H1 (cell line): ENCODE measurements at regions not wholly inside any gene's neighbourhood (a gene's known extent, or its start where the extent isn't known, plus 50 kb on each side); places are given as distances from the start of the nearest gene placed in this dataset.

Source experiments
- CBX5 ChIP-seq: fragments of 300-800, 300-1000 bp; sonication (generic); IDR thresholded peaks from 2 replicates; pipeline ENCODE4 v1.7.1; 2016; ENCODE audit warnings: antibody characterized with exemption, low read length, low read depth
- EZH2 ChIP-seq: fragments of 200-600 bp; sonication (generic); IDR thresholded peaks from 2 replicates; pipeline ENCODE4 v1.7.1; 2012; ENCODE audit warnings: low read depth, mild to moderate bottlenecking, moderate library complexity, low read length, inconsistent platforms; ENCODE audit not compliant: severe bottlenecking
- GTF2F1 ChIP-seq: IDR thresholded peaks from 2 replicates; pipeline ENCODE4 v1.6.1; 2012; ENCODE audit warnings: low read depth, low read length, improper control_type of control experiment, borderline replicate concordance
- RBBP5 ChIP-seq: IDR thresholded peaks from 2 replicates; pipeline ENCODE4 v1.7.1; 2012; ENCODE audit warnings: low read depth, mild to moderate bottlenecking, inconsistent platforms, low read length, moderate library complexity, borderline replicate concordance
- TAF7 ChIP-seq: optimal IDR thresholded peaks from 2 replicates; pipeline ENCODE3; 2011; ENCODE audit warnings: low read depth, mild to moderate bottlenecking, inconsistent platforms, low read length, moderate library complexity, borderline replicate concordance
- YY1 ChIP-seq: IDR thresholded peaks from 2 replicates; pipeline ENCODE4 v1.6.1; 2011; ENCODE audit warnings: low read depth, mild to moderate bottlenecking, low read length
- TF ChIP-seq, protein P1 (sequence below), 3 experiments: IDR thresholded peaks; 1 replicate in 2 of 3; 2 replicates in 1 of 3; pipeline versions ENCODE4 v1.5.1 to v1.6.1; 2011; ENCODE audit warnings: low read length in 3 of 3, mild to moderate bottlenecking in 3 of 3, inconsistent platforms in 2 of 3, low read depth in 1 of 3, moderate library complexity in 1 of 3; ENCODE audit not compliant: insufficient read depth in 1 of 3; ENCODE audit errors: control extremely low read depth in 1 of 3
- TF ChIP-seq, protein P2 (sequence below): fragments of 300-600 bp; sonication (generic); IDR thresholded peaks from 2 replicates; pipeline ENCODE4 v1.7.1; 2012; ENCODE audit warnings: low read length, moderate library complexity, mild to moderate bottlenecking, inconsistent platforms; ENCODE audit not compliant: insufficient replicate concordance

- TF ChIP-seq, protein P1, sequence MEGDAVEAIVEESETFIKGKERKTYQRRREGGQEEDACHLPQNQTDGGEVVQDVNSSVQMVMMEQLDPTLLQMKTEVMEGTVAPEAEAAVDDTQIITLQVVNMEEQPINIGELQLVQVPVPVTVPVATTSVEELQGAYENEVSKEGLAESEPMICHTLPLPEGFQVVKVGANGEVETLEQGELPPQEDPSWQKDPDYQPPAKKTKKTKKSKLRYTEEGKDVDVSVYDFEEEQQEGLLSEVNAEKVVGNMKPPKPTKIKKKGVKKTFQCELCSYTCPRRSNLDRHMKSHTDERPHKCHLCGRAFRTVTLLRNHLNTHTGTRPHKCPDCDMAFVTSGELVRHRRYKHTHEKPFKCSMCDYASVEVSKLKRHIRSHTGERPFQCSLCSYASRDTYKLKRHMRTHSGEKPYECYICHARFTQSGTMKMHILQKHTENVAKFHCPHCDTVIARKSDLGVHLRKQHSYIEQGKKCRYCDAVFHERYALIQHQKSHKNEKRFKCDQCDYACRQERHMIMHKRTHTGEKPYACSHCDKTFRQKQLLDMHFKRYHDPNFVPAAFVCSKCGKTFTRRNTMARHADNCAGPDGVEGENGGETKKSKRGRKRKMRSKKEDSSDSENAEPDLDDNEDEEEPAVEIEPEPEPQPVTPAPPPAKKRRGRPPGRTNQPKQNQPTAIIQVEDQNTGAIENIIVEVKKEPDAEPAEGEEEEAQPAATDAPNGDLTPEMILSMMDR (IDR thresholded peaks at IDR 0.05; ENCODE audit: control extremely low read depth in 1 of 3, insufficient read depth in 1 of 3, low read depth in 1 of 3, low read length in 3 of 3) = no peak
- TF ChIP-seq TAF7 (no peak), CBX5 (no peak), YY1 (no peak), RBBP5 (no peak), GTF2F1 (no peak), EZH2 (no peak)
- TF ChIP-seq, protein P2, sequence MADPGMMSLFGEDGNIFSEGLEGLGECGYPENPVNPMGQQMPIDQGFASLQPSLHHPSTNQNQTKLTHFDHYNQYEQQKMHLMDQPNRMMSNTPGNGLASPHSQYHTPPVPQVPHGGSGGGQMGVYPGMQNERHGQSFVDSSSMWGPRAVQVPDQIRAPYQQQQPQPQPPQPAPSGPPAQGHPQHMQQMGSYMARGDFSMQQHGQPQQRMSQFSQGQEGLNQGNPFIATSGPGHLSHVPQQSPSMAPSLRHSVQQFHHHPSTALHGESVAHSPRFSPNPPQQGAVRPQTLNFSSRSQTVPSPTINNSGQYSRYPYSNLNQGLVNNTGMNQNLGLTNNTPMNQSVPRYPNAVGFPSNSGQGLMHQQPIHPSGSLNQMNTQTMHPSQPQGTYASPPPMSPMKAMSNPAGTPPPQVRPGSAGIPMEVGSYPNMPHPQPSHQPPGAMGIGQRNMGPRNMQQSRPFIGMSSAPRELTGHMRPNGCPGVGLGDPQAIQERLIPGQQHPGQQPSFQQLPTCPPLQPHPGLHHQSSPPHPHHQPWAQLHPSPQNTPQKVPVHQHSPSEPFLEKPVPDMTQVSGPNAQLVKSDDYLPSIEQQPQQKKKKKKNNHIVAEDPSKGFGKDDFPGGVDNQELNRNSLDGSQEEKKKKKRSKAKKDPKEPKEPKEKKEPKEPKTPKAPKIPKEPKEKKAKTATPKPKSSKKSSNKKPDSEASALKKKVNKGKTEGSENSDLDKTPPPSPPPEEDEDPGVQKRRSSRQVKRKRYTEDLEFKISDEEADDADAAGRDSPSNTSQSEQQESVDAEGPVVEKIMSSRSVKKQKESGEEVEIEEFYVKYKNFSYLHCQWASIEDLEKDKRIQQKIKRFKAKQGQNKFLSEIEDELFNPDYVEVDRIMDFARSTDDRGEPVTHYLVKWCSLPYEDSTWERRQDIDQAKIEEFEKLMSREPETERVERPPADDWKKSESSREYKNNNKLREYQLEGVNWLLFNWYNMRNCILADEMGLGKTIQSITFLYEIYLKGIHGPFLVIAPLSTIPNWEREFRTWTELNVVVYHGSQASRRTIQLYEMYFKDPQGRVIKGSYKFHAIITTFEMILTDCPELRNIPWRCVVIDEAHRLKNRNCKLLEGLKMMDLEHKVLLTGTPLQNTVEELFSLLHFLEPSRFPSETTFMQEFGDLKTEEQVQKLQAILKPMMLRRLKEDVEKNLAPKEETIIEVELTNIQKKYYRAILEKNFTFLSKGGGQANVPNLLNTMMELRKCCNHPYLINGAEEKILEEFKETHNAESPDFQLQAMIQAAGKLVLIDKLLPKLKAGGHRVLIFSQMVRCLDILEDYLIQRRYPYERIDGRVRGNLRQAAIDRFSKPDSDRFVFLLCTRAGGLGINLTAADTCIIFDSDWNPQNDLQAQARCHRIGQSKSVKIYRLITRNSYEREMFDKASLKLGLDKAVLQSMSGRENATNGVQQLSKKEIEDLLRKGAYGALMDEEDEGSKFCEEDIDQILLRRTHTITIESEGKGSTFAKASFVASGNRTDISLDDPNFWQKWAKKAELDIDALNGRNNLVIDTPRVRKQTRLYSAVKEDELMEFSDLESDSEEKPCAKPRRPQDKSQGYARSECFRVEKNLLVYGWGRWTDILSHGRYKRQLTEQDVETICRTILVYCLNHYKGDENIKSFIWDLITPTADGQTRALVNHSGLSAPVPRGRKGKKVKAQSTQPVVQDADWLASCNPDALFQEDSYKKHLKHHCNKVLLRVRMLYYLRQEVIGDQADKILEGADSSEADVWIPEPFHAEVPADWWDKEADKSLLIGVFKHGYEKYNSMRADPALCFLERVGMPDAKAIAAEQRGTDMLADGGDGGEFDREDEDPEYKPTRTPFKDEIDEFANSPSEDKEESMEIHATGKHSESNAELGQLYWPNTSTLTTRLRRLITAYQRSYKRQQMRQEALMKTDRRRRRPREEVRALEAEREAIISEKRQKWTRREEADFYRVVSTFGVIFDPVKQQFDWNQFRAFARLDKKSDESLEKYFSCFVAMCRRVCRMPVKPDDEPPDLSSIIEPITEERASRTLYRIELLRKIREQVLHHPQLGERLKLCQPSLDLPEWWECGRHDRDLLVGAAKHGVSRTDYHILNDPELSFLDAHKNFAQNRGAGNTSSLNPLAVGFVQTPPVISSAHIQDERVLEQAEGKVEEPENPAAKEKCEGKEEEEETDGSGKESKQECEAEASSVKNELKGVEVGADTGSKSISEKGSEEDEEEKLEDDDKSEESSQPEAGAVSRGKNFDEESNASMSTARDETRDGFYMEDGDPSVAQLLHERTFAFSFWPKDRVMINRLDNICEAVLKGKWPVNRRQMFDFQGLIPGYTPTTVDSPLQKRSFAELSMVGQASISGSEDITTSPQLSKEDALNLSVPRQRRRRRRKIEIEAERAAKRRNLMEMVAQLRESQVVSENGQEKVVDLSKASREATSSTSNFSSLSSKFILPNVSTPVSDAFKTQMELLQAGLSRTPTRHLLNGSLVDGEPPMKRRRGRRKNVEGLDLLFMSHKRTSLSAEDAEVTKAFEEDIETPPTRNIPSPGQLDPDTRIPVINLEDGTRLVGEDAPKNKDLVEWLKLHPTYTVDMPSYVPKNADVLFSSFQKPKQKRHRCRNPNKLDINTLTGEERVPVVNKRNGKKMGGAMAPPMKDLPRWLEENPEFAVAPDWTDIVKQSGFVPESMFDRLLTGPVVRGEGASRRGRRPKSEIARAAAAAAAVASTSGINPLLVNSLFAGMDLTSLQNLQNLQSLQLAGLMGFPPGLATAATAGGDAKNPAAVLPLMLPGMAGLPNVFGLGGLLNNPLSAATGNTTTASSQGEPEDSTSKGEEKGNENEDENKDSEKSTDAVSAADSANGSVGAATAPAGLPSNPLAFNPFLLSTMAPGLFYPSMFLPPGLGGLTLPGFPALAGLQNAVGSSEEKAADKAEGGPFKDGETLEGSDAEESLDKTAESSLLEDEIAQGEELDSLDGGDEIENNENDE = no peak
These were observed 145.6 kb downstream of the CCDC71L start (continued) for GRCh38 chr7:106515321-106515720.
